ENCODE measurements at regions not wholly inside any gene's neighbourhood (a gene's known extent, or its start where the extent isn't known, plus 50 kb on each side); places are given as distances from the start of the nearest gene placed in this dataset.

GRCh38 chr2:155643056-155643775 lies 689.3 kb downstream of the NR4A2 start:
- intact Hi-C loops (cut with micrococcal nuclease) = no loop called here
- Mint-ChIP-seq H3K9me3 (no peaks in the 10 kb centered on the region), H3K27me3 (ENCODE audit: low read depth) (no peaks in the 10 kb centered on the region), H3K36me3 (ENCODE audit: low read depth) (no peaks in the 10 kb centered on the region), H3K4me3 (ENCODE audit: low read depth) (no peak overlapping the region), H3K27ac (no peak overlapping the region), H3K4me1 (ENCODE audit: low read depth) (no peaks in the 10 kb centered on the region)
- DNase-seq (ENCODE audit: low spot score) = no peak

GRCh38 chr2:155633887-155634570 lies 698.5 kb downstream of the NR4A2 start:
- H3K27me3 Mint-ChIP-seq (ENCODE audit: low read depth) = no peaks in the 10 kb centered on the region
- no peak overlapping the region for H3K4me3 Mint-ChIP-seq (ENCODE audit: low read depth)
- no peak for DNase-seq (ENCODE audit: low spot score)
- H3K27ac Mint-ChIP-seq = no peak overlapping the region
- intact Hi-C loops (cut with micrococcal nuclease) = no loop called here
- H3K4me1 Mint-ChIP-seq (ENCODE audit: low read depth) = no peaks in the 10 kb centered on the region
- H3K36me3 Mint-ChIP-seq (ENCODE audit: low read depth) = no peaks in the 10 kb centered on the region
- H3K9me3 Mint-ChIP-seq = no peaks in the 10 kb centered on the region

DNA sequence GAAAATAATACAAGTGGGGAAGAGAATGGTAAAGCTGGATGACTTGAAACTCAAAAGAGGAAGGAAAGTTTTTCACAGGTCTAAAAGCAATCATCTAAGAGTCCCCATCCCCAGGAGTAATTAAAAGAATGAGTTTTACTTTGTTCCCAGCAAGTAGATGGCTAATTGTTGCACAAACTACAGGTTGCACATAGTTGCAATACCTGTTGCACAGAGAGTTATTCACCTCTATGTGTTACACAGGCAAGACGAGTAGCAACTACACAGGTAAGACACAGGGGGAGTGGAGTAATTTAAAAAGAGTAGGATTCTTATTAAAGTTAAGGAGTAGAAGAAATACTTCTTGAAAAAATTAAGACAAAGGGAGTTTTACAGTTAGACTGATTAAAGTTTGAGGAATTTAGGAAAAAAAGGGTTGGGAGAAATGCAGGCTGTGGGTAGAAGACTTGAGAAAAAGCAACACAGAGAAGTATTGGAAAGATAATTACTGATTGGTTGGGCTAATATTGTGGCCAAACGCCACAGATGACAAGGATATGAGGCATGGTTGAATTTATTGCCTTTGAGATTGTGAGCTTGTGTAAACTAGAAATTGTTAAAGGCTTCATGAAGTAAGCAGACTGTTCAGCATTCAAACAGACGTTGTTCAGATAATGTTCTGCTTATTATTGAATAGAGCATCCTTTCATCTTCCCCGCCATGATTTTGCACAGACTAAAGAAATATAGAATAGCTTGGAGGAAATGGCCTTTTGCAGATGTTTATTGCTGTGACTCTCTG lies 699.3 kb downstream of the NR4A2 start:
- Mint-ChIP-seq H3K4me3 (ENCODE audit: low read depth) (no peak overlapping the region), H3K9me3 (no peaks in the 10 kb centered on the region), H3K4me1 (ENCODE audit: low read depth) (no peaks in the 10 kb centered on the region), H3K36me3 (ENCODE audit: low read depth) (no peaks in the 10 kb centered on the region), H3K27me3 (ENCODE audit: low read depth) (no peaks in the 10 kb centered on the region), H3K27ac (no peak overlapping the region)
- DNase-seq (ENCODE audit: low spot score) = no peak
- intact Hi-C loops (cut with micrococcal nuclease) = no loop called here

- intact Hi-C loops (cut with micrococcal nuclease) = no loop called here
- Mint-ChIP-seq H3K27me3 (ENCODE audit: low read depth) (no peaks in the 10 kb centered on the region), H3K9me3 (no peaks in the 10 kb centered on the region), H3K4me1 (ENCODE audit: low read depth) (no peaks in the 10 kb centered on the region), H3K27ac (no peak overlapping the region), H3K36me3 (ENCODE audit: low read depth) (no peaks in the 10 kb centered on the region), H3K4me3 (ENCODE audit: low read depth) (no peak overlapping the region)
- no peak for DNase-seq (ENCODE audit: low spot score)
Measured at GRCh38 chr2:155630760-155631159, 701.8 kb downstream of the NR4A2 start.

- H3K4me1 Mint-ChIP-seq (ENCODE audit: low read depth) = no peaks in the 10 kb centered on the region
Measured at GRCh38 chr2:155622443-155622842, 710.1 kb downstream of the NR4A2 start.

DNA sequence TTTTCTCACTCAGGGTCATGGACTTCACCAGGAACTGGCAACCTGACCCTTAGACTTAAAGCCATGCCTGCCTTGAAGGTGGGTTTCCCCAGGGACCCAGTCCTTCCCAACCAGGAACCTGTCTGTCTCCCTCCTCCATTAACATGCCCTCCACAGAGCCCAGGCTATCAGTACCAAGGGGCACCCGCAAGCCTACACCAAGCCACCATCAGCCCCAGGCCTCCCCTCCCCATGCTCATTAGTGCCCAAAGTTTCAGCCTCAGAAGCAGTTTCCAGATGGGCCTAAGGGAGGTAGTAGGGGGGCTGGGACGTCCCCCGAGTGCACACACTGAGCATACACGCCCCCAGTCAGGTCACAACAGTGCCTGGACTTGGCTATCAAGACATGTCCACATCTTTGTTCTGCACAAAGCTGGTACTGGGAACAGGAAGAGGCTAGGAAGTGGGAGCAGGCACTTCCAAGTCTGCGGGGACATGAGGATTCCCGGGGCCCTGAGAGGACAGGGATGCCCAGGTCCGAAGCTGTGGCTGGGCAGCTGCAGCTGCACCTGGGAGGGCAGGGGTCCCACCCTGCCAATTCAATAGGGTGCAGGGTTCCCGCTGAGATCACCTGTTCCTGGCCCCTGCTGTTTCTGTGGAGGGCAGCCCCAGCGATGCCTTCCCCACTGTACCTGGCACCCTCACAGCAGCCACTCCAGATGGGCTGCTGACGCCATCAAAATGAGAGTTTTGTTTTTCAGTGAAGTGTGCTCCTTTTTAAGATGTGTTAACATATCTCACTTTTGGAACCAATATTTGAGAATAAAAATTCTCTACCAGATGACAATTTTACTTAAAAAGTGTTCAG lies 731.4 kb downstream of the NR4A2 start:
- intact Hi-C loops (cut with micrococcal nuclease) = no loop called here
- no peak for DNase-seq (ENCODE audit: low spot score)
- no peaks in the 10 kb centered on the region for H3K4me1 Mint-ChIP-seq (ENCODE audit: low read depth)
- H3K27ac Mint-ChIP-seq = no peak overlapping the region
- H3K4me3 Mint-ChIP-seq (ENCODE audit: low read depth) = no peak overlapping the region
- no peaks in the 10 kb centered on the region for H3K27me3 Mint-ChIP-seq (ENCODE audit: low read depth)
- no peaks in the 10 kb centered on the region for H3K9me3 Mint-ChIP-seq
- H3K36me3 Mint-ChIP-seq (ENCODE audit: low read depth) = no peaks in the 10 kb centered on the region

More at GRCh38 chr2:155622443-155622842, 710.1 kb downstream of the NR4A2 start:
- Mint-ChIP-seq H3K36me3 (ENCODE audit: low read depth) (no peaks in the 10 kb centered on the region), H3K27me3 (ENCODE audit: low read depth) (no peaks in the 10 kb centered on the region), H3K9me3 (no peaks in the 10 kb centered on the region), H3K27ac (no peak overlapping the region), H3K4me3 (ENCODE audit: low read depth) (no peak overlapping the region)
- intact Hi-C loops (cut with micrococcal nuclease) = no loop called here
- DNase-seq (ENCODE audit: low spot score) = no peak

- H3K9me3 Mint-ChIP-seq = peaks cover 4% of the 10 kb centered on the region
- no peaks in the 10 kb centered on the region for H3K36me3 Mint-ChIP-seq (ENCODE audit: low read depth)
- no peak overlapping the region for H3K27ac Mint-ChIP-seq
- no peaks in the 10 kb centered on the region for H3K4me1 Mint-ChIP-seq (ENCODE audit: low read depth)
- no peaks in the 10 kb centered on the region for H3K27me3 Mint-ChIP-seq (ENCODE audit: low read depth)
- H3K4me3 Mint-ChIP-seq (ENCODE audit: low read depth) = no peak overlapping the region
- no peak for DNase-seq (ENCODE audit: low spot score)
- intact Hi-C loops (cut with micrococcal nuclease) = no loop called here
Measured at GRCh38 chr2:155600296-155600695, 732.2 kb downstream of the NR4A2 start.

DNA sequence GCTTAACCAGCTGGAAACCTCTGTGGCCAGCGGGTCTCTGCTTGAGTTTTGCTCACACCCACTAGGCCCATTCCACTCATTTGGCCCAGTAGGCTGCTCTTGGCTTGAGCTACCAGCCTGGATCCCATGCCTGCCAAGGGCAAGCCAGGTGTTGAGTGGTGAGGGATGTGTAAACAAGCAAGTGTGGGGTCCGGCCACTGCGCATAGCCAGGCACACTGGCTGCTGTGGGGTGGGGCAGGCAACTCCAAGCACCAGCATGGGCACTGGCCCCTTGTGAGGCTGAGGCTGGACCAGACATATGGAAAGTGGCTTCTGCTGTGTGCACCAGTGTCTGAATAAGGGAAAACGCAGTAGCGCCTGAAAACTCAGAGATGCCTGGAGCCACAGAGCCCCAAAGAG lies 732.7 kb downstream of the NR4A2 start:
- H3K4me3 Mint-ChIP-seq (ENCODE audit: low read depth) = no peak overlapping the region
- H3K27me3 Mint-ChIP-seq (ENCODE audit: low read depth) = no peaks in the 10 kb centered on the region
- H3K36me3 Mint-ChIP-seq (ENCODE audit: low read depth) = no peaks in the 10 kb centered on the region
- no peaks in the 10 kb centered on the region for H3K4me1 Mint-ChIP-seq (ENCODE audit: low read depth)
- intact Hi-C loops (cut with micrococcal nuclease) = no loop called here
- no peak for DNase-seq (ENCODE audit: low spot score)
- H3K27ac Mint-ChIP-seq = no peak overlapping the region
- peaks cover 5% of the 10 kb centered on the region for H3K9me3 Mint-ChIP-seq

DNA sequence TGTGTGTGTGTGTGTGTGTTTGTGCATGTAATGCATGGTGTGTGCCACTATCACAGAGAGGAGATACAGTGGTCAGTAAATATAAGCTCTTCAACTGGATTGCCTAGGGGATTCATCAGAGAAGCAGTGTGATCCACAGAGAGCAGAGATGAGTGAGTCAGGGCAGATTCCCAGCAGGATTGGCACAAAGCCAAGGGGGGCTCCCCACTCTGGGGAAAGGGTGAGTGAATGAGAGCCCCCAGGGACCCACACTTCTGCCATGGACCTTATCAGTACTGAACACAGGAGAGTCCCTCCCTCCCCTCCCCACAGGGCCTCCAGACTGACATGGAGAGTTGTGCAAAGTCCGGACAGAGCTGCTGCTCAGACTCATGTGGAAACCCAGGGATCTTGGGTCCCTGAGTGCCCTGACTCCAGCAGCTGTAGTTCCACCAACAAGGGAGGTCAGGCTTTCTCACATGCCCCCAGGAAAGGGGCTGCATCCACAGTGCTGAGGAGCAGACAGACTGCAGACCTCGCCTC lies 748.8 kb downstream of the NR4A2 start:
- no peaks in the 10 kb centered on the region for H3K27me3 Mint-ChIP-seq (ENCODE audit: low read depth)
- intact Hi-C loops (cut with micrococcal nuclease) = no loop called here
- no peaks in the 10 kb centered on the region for H3K36me3 Mint-ChIP-seq (ENCODE audit: low read depth)

GRCh38 chr2:155574941-155575340 lies 757.6 kb downstream of the NR4A2 start:
- intact Hi-C loops (cut with micrococcal nuclease) = no loop called here
- H3K27ac Mint-ChIP-seq = no peak overlapping the region

More for the DNA sequence above, 748.8 kb downstream of the NR4A2 start:
- no peaks in the 10 kb centered on the region for H3K4me1 Mint-ChIP-seq (ENCODE audit: low read depth)
- peaks cover 8% of the 10 kb centered on the region for H3K9me3 Mint-ChIP-seq
- H3K27ac Mint-ChIP-seq = no peak overlapping the region
- no peak overlapping the region for H3K4me3 Mint-ChIP-seq (ENCODE audit: low read depth)
- DNase-seq (ENCODE audit: low spot score) = no peak

DNA sequence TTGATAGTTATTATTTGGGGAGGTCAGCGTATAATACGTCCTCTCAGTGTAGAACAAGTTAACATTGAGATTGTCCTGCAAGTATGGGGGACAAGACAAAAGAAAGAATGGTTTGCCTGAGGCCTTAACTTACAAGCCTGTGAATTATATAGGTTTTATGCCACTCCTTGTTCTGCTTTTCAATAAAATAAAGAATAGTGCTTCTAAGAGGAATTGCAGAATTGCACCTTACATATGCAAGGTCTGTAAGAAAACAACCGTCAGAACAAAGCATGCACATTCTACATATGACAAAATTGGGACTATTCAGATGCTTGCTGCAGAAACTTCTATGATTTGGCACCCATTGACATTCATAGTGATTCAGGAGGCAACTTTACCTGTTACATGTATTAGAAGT lies 785.0 kb downstream of the NR4A2 start:
- H3K9me3 Mint-ChIP-seq = peaks cover 4% of the 10 kb centered on the region
- H3K4me1 Mint-ChIP-seq (ENCODE audit: low read depth) = no peaks in the 10 kb centered on the region
- H3K36me3 Mint-ChIP-seq (ENCODE audit: low read depth) = no peaks in the 10 kb centered on the region
- H3K27me3 Mint-ChIP-seq (ENCODE audit: low read depth) = no peaks in the 10 kb centered on the region
- no peak for DNase-seq (ENCODE audit: low spot score)
- no peak overlapping the region for H3K27ac Mint-ChIP-seq
- intact Hi-C loops (cut with micrococcal nuclease) = no loop called here
- no peak overlapping the region for H3K4me3 Mint-ChIP-seq (ENCODE audit: low read depth)

More at GRCh38 chr2:155574941-155575340, 757.6 kb downstream of the NR4A2 start:
- Mint-ChIP-seq H3K9me3 (peaks cover 5% of the 10 kb centered on the region), H3K4me3 (ENCODE audit: low read depth) (no peak overlapping the region), H3K4me1 (ENCODE audit: low read depth) (no peaks in the 10 kb centered on the region), H3K36me3 (ENCODE audit: low read depth) (no peaks in the 10 kb centered on the region), H3K27me3 (ENCODE audit: low read depth) (no peaks in the 10 kb centered on the region)
- DNase-seq (ENCODE audit: low spot score) = no peak
